Tibial artery (tissue), 4 donors: ENCODE measurements at regions not wholly inside any gene's neighbourhood (a gene's known extent, or its start where the extent isn't known, plus 50 kb on each side); places are given as distances from the start of the nearest gene placed in this dataset.

Source experiments
- DNase-seq, 2 donors: peaks; one replicate each; pipeline ENCODE4 v3.0.0-alpha.2; 2019
- H3K27ac ChIP-seq, 2 donors: fragments of 200-600 bp; sonication (generic) in 1 of 2; 1 replicate in 1 of 2; 2 replicates in 1 of 2; pipeline ENCODE4 v1.5.1; 2018 to 2019; ENCODE audit warnings: mild to moderate bottlenecking in 1 of 2
- H3K27me3 ChIP-seq, 2 donors: fragments of 200-600 bp; sonication (generic) in 1 of 2; one replicate each; pipeline versions ENCODE4 v1.5.1 to v1.6.0; 2016 to 2019
- H3K36me3 ChIP-seq, 3 donors: fragments of 200-600 bp; sonication (generic) in 2 of 3; one replicate each; pipeline ENCODE4 v1.5.1; 2016 to 2019; ENCODE audit warnings: mild to moderate bottlenecking in 2 of 3
- H3K4me1 ChIP-seq, 4 donors: fragments of 200-600 bp; sonication (generic) in 2 of 4; 1 replicate in 3 of 4; 2 replicates in 1 of 4; pipeline ENCODE4 v1.5.1; 2016 to 2019
- H3K4me3 ChIP-seq, 2 donors: fragments of 200-600 bp; sonication (generic) in 1 of 2; 1 replicate in 1 of 2; 2 replicates in 1 of 2; pipeline ENCODE4 v1.5.1; 2018 to 2019; ENCODE audit warnings: mild to moderate bottlenecking in 2 of 2
- H3K9me3 ChIP-seq, 3 donors: fragments of 200-600 bp; sonication (generic) in 1 of 3; one replicate each; pipeline ENCODE4 v1.5.1; 2016 to 2019
- intact Hi-C: fragments of 100-400 bp; cut with DNase I; formaldehyde crosslinking; loops from one replicate; pipeline ENCODE4 v1.15.0; 2023; ENCODE audit warnings: low total_unique reads
- TF ChIP-seq, protein P1 (sequence below), 2 experiments: fragments of 200-600 bp in 1 of 2; fragments of 450-650 bp in 1 of 2; IDR thresholded peaks; one replicate each; pipeline ENCODE4 v1.5.1; 2017 to 2019; ENCODE audit warnings: antibody characterized with exemption in 2 of 2, mild to moderate bottlenecking in 1 of 2, moderate library complexity in 1 of 2

DNA sequence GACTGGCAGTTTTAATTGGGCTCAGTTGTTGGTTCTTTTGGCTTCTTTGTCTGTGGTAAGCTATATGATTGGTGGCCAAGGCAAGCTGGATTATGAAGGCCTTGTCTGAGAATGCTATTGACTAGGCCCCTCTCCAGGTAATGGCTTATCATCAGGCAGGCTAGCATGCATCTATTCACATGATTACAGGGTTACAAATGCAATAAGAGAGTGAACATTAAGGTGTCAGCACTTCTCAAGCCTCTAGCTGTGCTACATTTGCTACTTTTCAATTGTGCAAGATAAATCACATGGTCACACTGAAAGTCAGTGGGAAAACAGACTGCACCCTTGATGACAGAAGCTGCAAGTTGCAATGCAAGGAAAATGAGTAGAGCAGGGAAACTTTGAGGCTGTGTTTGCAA lies 550.9 kb upstream of the TMPRSS15 start:
- intact Hi-C loops = no loop called here
- no peak overlapping the region for H3K4me3 ChIP-seq
- TF ChIP-seq, protein P1, sequence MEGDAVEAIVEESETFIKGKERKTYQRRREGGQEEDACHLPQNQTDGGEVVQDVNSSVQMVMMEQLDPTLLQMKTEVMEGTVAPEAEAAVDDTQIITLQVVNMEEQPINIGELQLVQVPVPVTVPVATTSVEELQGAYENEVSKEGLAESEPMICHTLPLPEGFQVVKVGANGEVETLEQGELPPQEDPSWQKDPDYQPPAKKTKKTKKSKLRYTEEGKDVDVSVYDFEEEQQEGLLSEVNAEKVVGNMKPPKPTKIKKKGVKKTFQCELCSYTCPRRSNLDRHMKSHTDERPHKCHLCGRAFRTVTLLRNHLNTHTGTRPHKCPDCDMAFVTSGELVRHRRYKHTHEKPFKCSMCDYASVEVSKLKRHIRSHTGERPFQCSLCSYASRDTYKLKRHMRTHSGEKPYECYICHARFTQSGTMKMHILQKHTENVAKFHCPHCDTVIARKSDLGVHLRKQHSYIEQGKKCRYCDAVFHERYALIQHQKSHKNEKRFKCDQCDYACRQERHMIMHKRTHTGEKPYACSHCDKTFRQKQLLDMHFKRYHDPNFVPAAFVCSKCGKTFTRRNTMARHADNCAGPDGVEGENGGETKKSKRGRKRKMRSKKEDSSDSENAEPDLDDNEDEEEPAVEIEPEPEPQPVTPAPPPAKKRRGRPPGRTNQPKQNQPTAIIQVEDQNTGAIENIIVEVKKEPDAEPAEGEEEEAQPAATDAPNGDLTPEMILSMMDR (IDR thresholded peaks at IDR 0.05) = no peak
- H3K9me3 ChIP-seq = no peaks in the 10 kb centered on the region
- DNase-seq = no peak
- H3K27me3 ChIP-seq = no peaks in the 10 kb centered on the region
- H3K4me1 ChIP-seq = no peaks in the 10 kb centered on the region
- no peaks in the 10 kb centered on the region for H3K36me3 ChIP-seq
- H3K27ac ChIP-seq = no peak overlapping the region

GRCh38 chr21:18959817-18960216 lies 556.2 kb upstream of the TMPRSS15 start:
- Histone ChIP-seq H3K27me3 (no peaks in the 10 kb centered on the region), H3K9me3 (no peaks in the 10 kb centered on the region), H3K4me1 (no peaks in the 10 kb centered on the region), H3K27ac (no peak overlapping the region), H3K4me3 (no peak overlapping the region), H3K36me3 (no peaks in the 10 kb centered on the region)
- TF ChIP-seq, protein P1 (IDR thresholded peaks at IDR 0.05) = no peak
- intact Hi-C loops = no loop called here
- no peak for DNase-seq

GRCh38 chr21:18960306-18960705 lies 556.7 kb upstream of the TMPRSS15 start:
- H3K27ac ChIP-seq = no peak overlapping the region
- intact Hi-C loops = no loop called here
- TF ChIP-seq, protein P1 (IDR thresholded peaks at IDR 0.05) = no peak
- DNase-seq = no peak
- no peaks in the 10 kb centered on the region for H3K9me3 ChIP-seq
- no peaks in the 10 kb centered on the region for H3K4me1 ChIP-seq
- H3K4me3 ChIP-seq = no peak overlapping the region
- H3K36me3 ChIP-seq = no peaks in the 10 kb centered on the region
- H3K27me3 ChIP-seq = no peaks in the 10 kb centered on the region

DNA sequence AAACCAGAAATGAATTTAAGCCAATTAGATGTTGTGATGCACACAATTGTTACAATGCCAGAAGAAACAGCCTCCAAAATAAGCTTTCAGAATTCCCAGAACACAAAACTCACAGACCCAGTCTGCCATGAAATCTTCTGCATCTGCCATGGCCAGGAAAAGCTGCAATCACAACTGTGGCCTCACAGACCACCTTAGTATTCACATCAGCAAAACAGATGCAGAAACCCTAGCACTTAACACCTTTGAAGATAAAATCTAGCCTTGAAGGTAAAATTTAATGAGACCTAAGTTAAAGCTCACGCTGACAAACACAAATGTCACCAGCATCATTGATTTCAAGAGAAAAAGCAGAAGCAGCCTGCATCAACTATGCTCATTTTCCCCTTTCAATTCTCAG lies 566.8 kb upstream of the TMPRSS15 start:
- TF ChIP-seq, protein P1 (IDR thresholded peaks at IDR 0.05) = no peak
- Histone ChIP-seq H3K27me3 (no peaks in the 10 kb centered on the region), H3K4me3 (no peak overlapping the region), H3K4me1 (no peaks in the 10 kb centered on the region), H3K9me3 (no peaks in the 10 kb centered on the region), H3K36me3 (no peaks in the 10 kb centered on the region), H3K27ac (no peak overlapping the region)
- intact Hi-C loops = no loop called here
- no peak for DNase-seq

GRCh38 chr21:18970941-18971340 lies 567.4 kb upstream of the TMPRSS15 start:
- intact Hi-C loops = no loop called here
- TF ChIP-seq, protein P1 (IDR thresholded peaks at IDR 0.05) = no peak
- DNase-seq = no peak
- no peaks in the 10 kb centered on the region for H3K4me1 ChIP-seq
- H3K36me3 ChIP-seq = no peaks in the 10 kb centered on the region
- no peak overlapping the region for H3K4me3 ChIP-seq
- H3K9me3 ChIP-seq = no peaks in the 10 kb centered on the region
- no peaks in the 10 kb centered on the region for H3K27me3 ChIP-seq
- H3K27ac ChIP-seq = no peak overlapping the region

DNA sequence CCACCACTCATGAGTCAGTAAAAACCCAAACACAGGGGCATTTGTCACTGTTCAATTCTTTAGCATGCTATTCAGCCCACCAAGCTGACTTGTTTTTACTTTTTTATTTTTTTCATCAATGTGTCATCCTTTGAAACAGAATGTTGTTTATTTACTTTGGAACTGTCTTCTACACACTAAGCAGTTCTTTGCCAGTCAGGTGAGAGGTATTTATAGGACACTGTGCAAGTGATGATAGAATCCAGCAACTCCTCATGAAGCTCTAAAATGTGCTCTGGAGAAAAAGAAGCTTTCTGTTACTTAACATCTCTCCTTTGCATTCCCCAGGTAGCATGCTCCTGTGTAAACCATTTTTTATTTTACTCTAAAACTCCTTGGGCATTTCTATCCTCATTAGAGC lies 582.0 kb upstream of the TMPRSS15 start:
- H3K4me1 ChIP-seq = peaks cover 0 to 9% (median 0%) of the 10 kb centered on the region in 4 donors
- H3K36me3 ChIP-seq = no peaks in the 10 kb centered on the region
- H3K4me3 ChIP-seq = no peak overlapping the region
- no peak overlapping the region for H3K27ac ChIP-seq
- H3K27me3 ChIP-seq = no peaks in the 10 kb centered on the region
- no peak for DNase-seq
- no peaks in the 10 kb centered on the region for H3K9me3 ChIP-seq
- intact Hi-C loops = no loop called here
- TF ChIP-seq, protein P1 (IDR thresholded peaks at IDR 0.05) = no peak
